Mesenchymal stem cell (in vitro differentiated cells and primary cell): ENCODE measurements at regions not wholly inside any gene's neighbourhood (a gene's known extent, or its start where the extent isn't known, plus 50 kb on each side); places are given as distances from the start of the nearest gene placed in this dataset.

ENCODE experiments used
- DNase-seq: peaks from one replicate; pipeline ENCODE4 v3.0.0-alpha.2; 2013
- H2AFZ ChIP-seq: one replicate; pipeline ENCODE4 v1.6.1; 2013; ENCODE audit warnings: low read depth, mild to moderate bottlenecking, control low read depth, inconsistent platforms, low read length, moderate library complexity
- H2AK5ac ChIP-seq: 2 replicates; pipeline ENCODE4 v1.6.1; 2013; ENCODE audit warnings: low read length, moderate library complexity, mild to moderate bottlenecking, inconsistent platforms; ENCODE audit not compliant: severe bottlenecking
- H2BK120ac ChIP-seq: one replicate; pipeline ENCODE4 v1.6.1; 2013; ENCODE audit warnings: low read depth, mild to moderate bottlenecking, inconsistent platforms, low read length, moderate library complexity
- H2BK12ac ChIP-seq, 2 experiments: one replicate each; pipeline ENCODE4 v1.6.1; 2013; ENCODE audit warnings: inconsistent platforms in 2 of 2, low read length in 2 of 2, mild to moderate bottlenecking in 2 of 2, moderate library complexity in 2 of 2, control low read depth in 1 of 2
- H2BK15ac ChIP-seq: one replicate; pipeline ENCODE4 v1.6.1; 2013; ENCODE audit warnings: mild to moderate bottlenecking, low read depth, inconsistent platforms; ENCODE audit not compliant: poor library complexity, severe bottlenecking
- H2BK5ac ChIP-seq: 2 replicates; pipeline ENCODE4 v1.6.1; 2013; ENCODE audit warnings: low read depth, mild to moderate bottlenecking, low read length, control low read depth, inconsistent platforms; ENCODE audit not compliant: poor library complexity, severe bottlenecking
- H3K14ac ChIP-seq, 2 experiments: one replicate each; pipeline ENCODE4 v1.6.1; 2013; ENCODE audit warnings: inconsistent platforms in 2 of 2, low read length in 2 of 2, control low read depth in 1 of 2, mild to moderate bottlenecking in 1 of 2, moderate library complexity in 1 of 2
- H3K18ac ChIP-seq, 2 experiments: one replicate each; pipeline ENCODE4 v1.6.1; 2013; ENCODE audit warnings: inconsistent platforms in 2 of 2, low read length in 2 of 2, control low read depth in 1 of 2, low read depth in 1 of 2, mild to moderate bottlenecking in 1 of 2
- H3K23ac ChIP-seq, 2 experiments: one replicate each; pipeline ENCODE4 v1.6.1; 2013; ENCODE audit warnings: inconsistent platforms in 2 of 2, low read length in 2 of 2, mild to moderate bottlenecking in 2 of 2, moderate library complexity in 2 of 2, control low read depth in 1 of 2
- H3K27ac ChIP-seq: 2 replicates; pipeline ENCODE4 v1.5.1; 2013; ENCODE audit warnings: mild to moderate bottlenecking, moderate library complexity, low read length, control low read depth, inconsistent platforms; ENCODE audit not compliant: poor library complexity, severe bottlenecking
- H3K27me3 ChIP-seq, 2 experiments: 2 replicates each; pipeline versions ENCODE4 v1.6.1 to v1.7.0; 2013; ENCODE audit warnings: low read length in 2 of 2, mild to moderate bottlenecking in 2 of 2, moderate library complexity in 2 of 2, control low read depth in 1 of 2, inconsistent platforms in 1 of 2; ENCODE audit not compliant: control insufficient read depth in 1 of 2, insufficient read depth in 1 of 2
- H3K36me3 ChIP-seq, 2 experiments: 2 replicates each; pipeline versions ENCODE4 v1.6.1 to v1.7.0; 2013; ENCODE audit warnings: low read length in 2 of 2, control low read depth in 1 of 2, inconsistent platforms in 1 of 2, low read depth in 1 of 2, mild to moderate bottlenecking in 1 of 2; ENCODE audit not compliant: insufficient read depth in 2 of 2, control insufficient read depth in 1 of 2
- H3K4ac ChIP-seq, 2 experiments: one replicate each; pipeline ENCODE4 v1.6.1; 2013; ENCODE audit warnings: inconsistent platforms in 2 of 2, low read length in 2 of 2, mild to moderate bottlenecking in 2 of 2, moderate library complexity in 2 of 2, control low read depth in 1 of 2, low read depth in 1 of 2
- H3K4me1 ChIP-seq: 2 replicates; pipeline ENCODE4 v1.6.1; 2013; ENCODE audit warnings: low read depth, low read length, control low read depth; ENCODE audit not compliant: control insufficient read depth, insufficient read depth
- H3K4me2 ChIP-seq: 2 replicates; pipeline ENCODE4 v1.6.1; 2013; ENCODE audit warnings: low read length, mild to moderate bottlenecking, inconsistent platforms; ENCODE audit not compliant: poor library complexity, severe bottlenecking
- H3K4me3 ChIP-seq, 2 experiments: 2 replicates each; pipeline versions ENCODE4 v1.5.1 to v1.7.0; 2013; ENCODE audit warnings: low read length in 2 of 2, mild to moderate bottlenecking in 2 of 2, control low read depth in 1 of 2, low read depth in 1 of 2; ENCODE audit not compliant: insufficient read depth in 1 of 2
- H3K79me1 ChIP-seq: replicated peaks from 2 replicates; pipeline ENCODE4 v1.6.1; 2013; ENCODE audit warnings: mild to moderate bottlenecking, control low read depth, low read length, inconsistent platforms; ENCODE audit not compliant: poor library complexity, severe bottlenecking
- H3K9ac ChIP-seq: 2 replicates; pipeline ENCODE4 v1.7.0; 2013; ENCODE audit warnings: mild to moderate bottlenecking, low read length, moderate library complexity
- H3K9me3 ChIP-seq: 2 replicates; pipeline ENCODE4 v1.7.0; 2013; ENCODE audit warnings: mild to moderate bottlenecking, low read length; ENCODE audit not compliant: control insufficient read depth
- H4K8ac ChIP-seq: one replicate; pipeline ENCODE4 v1.6.1; 2013; ENCODE audit warnings: inconsistent platforms, mild to moderate bottlenecking, low read length, moderate library complexity
- H4K91ac ChIP-seq: one replicate; pipeline ENCODE4 v1.6.1; 2013; ENCODE audit warnings: mild to moderate bottlenecking, low read length, inconsistent platforms
- WGBS: methylation state at CpG from one replicate; pipeline ENCODE4 v1.1.7; 2013; ENCODE audit warnings: mixed read lengths; 5-methylcytosine and 5-hydroxymethylcytosine counted together

DNA sequence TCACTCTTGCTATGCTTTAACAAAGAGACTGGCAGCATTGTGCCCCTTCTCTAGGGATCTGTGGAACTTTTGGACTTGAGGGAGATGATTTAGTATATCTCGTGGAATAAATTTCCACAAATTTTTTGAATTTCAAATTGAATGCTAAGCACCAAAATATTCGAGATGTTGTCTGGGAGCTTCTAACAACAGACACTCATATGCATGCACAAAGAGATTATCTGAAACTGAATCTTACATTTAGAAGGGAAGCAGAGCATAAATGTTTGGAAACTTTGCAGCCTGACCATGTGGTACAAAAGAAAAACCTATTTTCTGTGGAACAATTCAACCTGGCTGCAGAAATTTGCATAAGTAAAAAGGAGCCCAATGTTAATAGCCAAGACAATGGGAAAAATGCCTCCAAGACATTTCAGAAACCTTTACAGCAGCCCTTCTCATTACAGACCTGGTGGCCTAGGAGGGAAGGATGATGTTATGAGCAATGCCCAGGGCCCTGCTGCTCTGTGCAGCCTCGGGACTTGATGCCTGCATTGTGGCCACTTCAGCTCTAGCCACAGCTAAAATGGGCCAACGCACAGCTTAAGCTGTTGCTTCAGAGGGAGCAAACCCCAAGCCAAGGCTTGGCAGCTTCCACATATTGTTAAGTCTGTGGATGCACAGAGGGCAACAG is 285.8 kb upstream of the FAM174A start:
- H3K18ac ChIP-seq: no peak overlapping the region
- no peak overlapping the region for H2BK120ac ChIP-seq
- no peak overlapping the region for H2BK5ac ChIP-seq
- H3K4ac ChIP-seq: no peak overlapping the region
- H3K27ac ChIP-seq: no peak overlapping the region
- H2BK12ac ChIP-seq: no peak overlapping the region
- 80% methylated on average over 3 of the region's 4 CpGs for WGBS
- no peak overlapping the region for H3K4me2 ChIP-seq
- no peaks in the 10 kb centered on the region for H3K4me1 ChIP-seq
- no peak overlapping the region for H3K14ac ChIP-seq
- H2BK15ac ChIP-seq: no peak overlapping the region
- H3K23ac ChIP-seq: no peak overlapping the region
- no peak overlapping the region for H2AFZ ChIP-seq
- no peak overlapping the region for H3K9ac ChIP-seq
- H3K4me3 ChIP-seq: no peak overlapping the region
- H4K91ac ChIP-seq: no peak overlapping the region
- no peak for DNase-seq
- no peak overlapping the region for H4K8ac ChIP-seq
- no peak overlapping the region for H2AK5ac ChIP-seq
- no peaks in the 10 kb centered on the region for H3K27me3 ChIP-seq
- peaks cover 5% of the 10 kb centered on the region for H3K9me3 ChIP-seq
- no peaks in the 10 kb centered on the region for H3K79me1 ChIP-seq
- H3K36me3 ChIP-seq: no peaks in the 10 kb centered on the region

- H2BK120ac ChIP-seq: no peak overlapping the region
- H3K27ac ChIP-seq: no peak overlapping the region
- no peak overlapping the region for H2BK12ac ChIP-seq
- no peak overlapping the region for H4K91ac ChIP-seq
- no peak overlapping the region for H3K18ac ChIP-seq
- 95% methylated on average over 3 of the region's 3 CpGs for WGBS
- no peak overlapping the region for H2BK15ac ChIP-seq
- no peak overlapping the region for H3K14ac ChIP-seq
- no peak overlapping the region for H3K4ac ChIP-seq
- no peak overlapping the region for H2BK5ac ChIP-seq
- no peak overlapping the region for H2AK5ac ChIP-seq
- H3K23ac ChIP-seq: no peak overlapping the region
- peak overlapping the region; percentile 22 for H3K4me2 ChIP-seq
- no peaks in the 10 kb centered on the region for H3K27me3 ChIP-seq
- H2AFZ ChIP-seq: no peak overlapping the region
- H3K9ac ChIP-seq: no peak overlapping the region
- no peak overlapping the region for H3K4me3 ChIP-seq
- no peak overlapping the region for H4K8ac ChIP-seq
- H3K4me1 ChIP-seq: no peaks in the 10 kb centered on the region
- peaks cover 16% of the 10 kb centered on the region for H3K9me3 ChIP-seq
- DNase-seq: no peak
- no peaks in the 10 kb centered on the region for H3K79me1 ChIP-seq
- H3K36me3 ChIP-seq: no peaks in the 10 kb centered on the region
Observed at GRCh38 chr5:100232736-100233135, 302.4 kb upstream of the FAM174A start.

DNA sequence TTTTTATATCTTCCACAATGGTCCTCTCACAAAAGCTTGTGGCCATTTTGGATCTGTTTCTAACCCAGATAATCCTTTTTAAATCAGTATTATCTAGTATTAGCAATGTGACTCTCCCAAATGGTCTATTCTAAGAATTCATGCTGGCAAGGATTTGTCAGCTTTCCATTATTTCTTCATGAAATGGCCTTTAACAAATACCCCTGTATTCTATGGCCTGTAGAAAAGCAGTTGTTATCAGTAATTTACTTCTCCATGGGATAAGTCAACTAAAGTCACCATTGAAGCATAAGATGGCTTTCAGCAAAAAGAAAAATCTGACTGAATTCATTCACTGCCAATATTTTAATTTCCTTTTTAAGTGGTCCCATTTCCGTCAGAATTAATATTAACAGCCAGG is 346.4 kb upstream of the FAM174A start:
- Histone ChIP-seq H2AFZ (no peak overlapping the region), H3K4me2 (no peak overlapping the region), H3K9me3 (peaks cover 7% of the 10 kb centered on the region), H2BK15ac (no peak overlapping the region), H3K18ac (no peak overlapping the region), H3K36me3 (no peaks in the 10 kb centered on the region), H3K27ac (no peak overlapping the region), H3K27me3 (no peaks in the 10 kb centered on the region), H4K8ac (no peak overlapping the region), H3K79me1 (no peaks in the 10 kb centered on the region), H4K91ac (no peak overlapping the region), H3K9ac (no peak overlapping the region), H2BK120ac (no peak overlapping the region), H3K4me1 (no peaks in the 10 kb centered on the region), H3K14ac (no peak overlapping the region), H2BK12ac (no peak overlapping the region), H3K4ac (no peak overlapping the region), H2AK5ac (no peak overlapping the region), H2BK5ac (no peak overlapping the region), H3K23ac (no peak overlapping the region), H3K4me3 (no peak overlapping the region)
- WGBS: no CpG with 5 or more reads among the region's 1 CpG
- no peak for DNase-seq

DNA sequence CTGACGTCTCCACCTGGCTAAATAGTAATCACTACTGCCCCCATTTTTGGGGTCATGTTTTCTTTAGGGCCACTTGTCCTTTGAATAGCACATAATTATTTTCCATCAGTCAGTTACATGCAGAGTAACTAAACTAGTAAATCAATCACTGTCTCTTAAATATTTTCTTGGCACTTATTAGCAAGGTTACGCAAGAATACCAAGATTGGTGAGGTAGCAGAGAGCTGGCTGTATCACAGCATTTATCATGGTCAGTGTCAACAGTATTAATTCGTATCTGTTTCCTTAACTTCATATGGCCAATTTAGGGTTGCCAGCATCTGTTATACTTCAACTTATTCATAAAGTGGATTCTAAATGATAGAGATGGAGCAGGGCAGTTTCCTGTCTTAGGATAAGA is 346.8 kb upstream of the FAM174A start:
- WGBS: 95% methylated on average over 2 of the region's 3 CpGs
- Histone ChIP-seq H3K4me3 (no peak overlapping the region), H3K79me1 (no peaks in the 10 kb centered on the region)

More for the DNA sequence above, 346.8 kb upstream of the FAM174A start:
- Histone ChIP-seq H4K8ac (no peak overlapping the region), H3K14ac (no peak overlapping the region), H3K27me3 (no peaks in the 10 kb centered on the region), H2BK15ac (no peak overlapping the region), H4K91ac (no peak overlapping the region), H3K18ac (no peak overlapping the region), H2BK120ac (no peak overlapping the region), H3K9me3 (peaks cover 7% of the 10 kb centered on the region), H3K23ac (no peak overlapping the region), H3K36me3 (no peaks in the 10 kb centered on the region), H2AK5ac (no peak overlapping the region), H2AFZ (no peak overlapping the region), H3K4me2 (no peak overlapping the region), H3K4ac (no peak overlapping the region), H3K27ac (no peak overlapping the region), H3K4me1 (no peaks in the 10 kb centered on the region), H2BK5ac (no peak overlapping the region), H2BK12ac (no peak overlapping the region), H3K9ac (no peak overlapping the region)
- DNase-seq: no peak
